PC-3 (cell line): ENCODE measurements at regions not wholly inside any gene's neighbourhood (a gene's known extent, or its start where the extent isn't known, plus 50 kb on each side); places are given as distances from the start of the nearest gene placed in this dataset.

Source experiments
- CTCF ChIP-seq: fragments of 300-600 bp; sonication (generic); conservative IDR thresholded peaks from 2 replicates; pipeline ENCODE4 v1.5.1; 2017; ENCODE audit warnings: antibody characterized with exemption, low read depth, mild to moderate bottlenecking, low read length
- EZH2 ChIP-seq: fragments of 300-600 bp; sonication (generic); IDR thresholded peaks from one replicate; pipeline ENCODE4 v1.6.1; 2017; ENCODE audit warnings: antibody characterized with exemption, mild to moderate bottlenecking, low read length; ENCODE audit not compliant: unreplicated experiment

- TF ChIP-seq CTCF = no peak
- no peak for TF ChIP-seq EZH2
These were observed 833.0 kb upstream of the WWC1 start for GRCh38 chr5:167458412-167458811.
